ENCODE measurements at regions not wholly inside any gene's neighbourhood (a gene's known extent, or its start where the extent isn't known, plus 50 kb on each side); places are given as distances from the start of the nearest gene placed in this dataset.
A peak's percentile ranks its signal among the peaks of the same experiment; 100 is the strongest.
"Not testable (repeated sequence)": the region's sequence is repeated elsewhere in the genome, so short reads cannot be mapped to it uniquely, and the experiment has no call there.

GRCh38 chr14:89065879-89066278 is 241.4 kb downstream of the TTC8 start:
- no peak for DNase-seq (ENCODE audit: low spot score)

DNA sequence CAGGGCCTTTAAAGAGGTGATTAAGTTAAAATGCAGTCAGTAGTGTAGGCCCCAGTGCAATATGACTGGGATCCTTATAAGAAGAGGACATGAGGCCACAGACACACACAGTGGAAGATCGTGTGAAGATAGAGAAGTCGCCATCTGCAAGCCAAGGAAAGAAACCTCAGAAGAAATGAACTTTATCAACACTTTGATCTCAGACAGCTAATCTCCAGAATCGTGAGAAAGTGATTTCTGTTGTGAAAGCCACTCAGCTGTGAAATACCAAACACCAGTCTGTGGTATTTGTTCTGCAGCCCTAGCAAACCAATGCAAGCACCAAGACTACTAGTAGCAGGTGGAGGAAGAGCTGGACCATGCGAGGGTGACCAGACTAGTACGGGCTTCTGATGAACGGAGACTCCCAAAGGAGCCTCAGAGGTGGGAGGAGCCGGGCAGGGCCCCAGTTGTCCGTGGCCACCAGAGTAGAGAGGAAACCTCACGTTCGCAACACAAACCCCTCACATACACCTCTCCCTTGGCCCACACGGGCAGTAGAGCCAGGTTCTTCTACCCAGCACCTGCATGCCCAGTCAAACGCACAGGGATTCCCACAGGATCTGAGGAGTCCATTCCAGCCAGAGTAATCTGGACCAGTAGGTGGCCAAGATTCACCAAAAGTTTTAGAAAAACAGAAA is 243.0 kb downstream of the TTC8 start:
- no peak for DNase-seq (ENCODE audit: low spot score)

DNA sequence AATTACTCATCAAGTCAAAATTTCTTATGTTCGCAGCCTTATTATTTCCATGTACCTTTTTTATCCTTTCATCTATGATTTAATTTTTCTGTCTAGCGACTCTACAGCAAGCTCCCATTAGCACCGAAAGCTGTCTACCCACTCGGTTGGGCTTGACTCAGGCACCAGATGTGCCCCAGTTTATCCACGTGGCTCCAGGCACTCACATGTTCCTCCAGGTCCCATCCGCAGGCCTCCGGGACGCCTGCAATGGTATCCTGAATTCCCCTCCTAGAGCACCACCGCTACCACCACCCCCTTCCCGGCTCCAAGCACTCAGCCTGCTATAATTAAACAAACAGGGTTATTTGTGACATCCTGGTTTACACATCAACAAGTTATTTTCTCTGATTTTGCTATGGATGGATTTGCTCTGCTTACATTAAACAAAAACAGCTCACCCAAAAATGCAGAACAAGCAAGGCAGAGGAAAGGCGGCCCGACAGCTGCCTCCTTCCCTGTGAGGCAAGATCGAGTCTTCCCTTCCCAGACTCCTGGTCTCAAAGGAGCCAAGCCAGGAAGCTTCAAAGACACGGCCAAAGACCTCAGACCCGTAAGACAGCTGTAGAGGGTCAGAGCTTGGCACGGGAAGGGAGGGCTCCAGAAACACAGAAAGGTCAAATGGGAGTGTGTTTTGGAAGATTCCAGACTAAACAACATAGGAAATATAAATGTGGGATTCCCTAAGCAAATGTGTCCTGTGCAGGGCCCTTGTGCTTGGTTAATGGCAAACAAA is 253.8 kb downstream of the TTC8 start:
- DNase-seq (ENCODE audit: low spot score) = peak; percentile 27

GRCh38 chr14:89085231-89085731 is 260.8 kb downstream of the TTC8 start:
- DNase-seq (ENCODE audit: low spot score) = no peak

DNA sequence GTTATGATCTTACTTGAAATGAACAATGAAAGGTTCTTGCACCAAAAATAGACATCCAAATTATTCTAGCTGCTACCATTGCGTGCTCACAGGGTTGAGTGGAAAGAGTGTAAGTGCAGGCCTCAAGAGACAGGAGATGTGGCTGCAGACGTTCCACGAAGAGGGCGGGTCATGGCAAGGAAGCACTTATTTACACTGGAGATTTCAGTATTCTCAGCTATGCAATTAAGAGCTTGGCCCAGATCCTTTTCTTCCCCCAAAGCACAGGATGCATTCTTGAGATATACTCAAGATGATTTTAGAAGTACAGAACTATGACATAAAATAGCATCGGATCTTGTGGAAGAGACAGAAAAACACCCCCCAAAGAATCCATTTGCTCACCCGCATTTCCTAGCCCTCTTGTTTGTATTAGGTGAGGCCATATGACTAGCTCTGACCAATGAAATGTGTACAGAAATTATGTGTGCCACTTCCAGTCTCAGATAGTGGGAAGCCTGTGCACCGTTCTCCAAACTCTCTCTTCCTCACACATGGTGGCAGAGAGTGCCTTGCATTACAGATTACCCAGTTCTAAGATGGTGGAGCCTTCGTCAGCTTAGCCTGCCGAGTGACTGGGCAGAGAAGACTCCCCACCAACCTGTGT is 261.4 kb downstream of the TTC8 start:
- no peak for DNase-seq (ENCODE audit: low spot score)

DNA sequence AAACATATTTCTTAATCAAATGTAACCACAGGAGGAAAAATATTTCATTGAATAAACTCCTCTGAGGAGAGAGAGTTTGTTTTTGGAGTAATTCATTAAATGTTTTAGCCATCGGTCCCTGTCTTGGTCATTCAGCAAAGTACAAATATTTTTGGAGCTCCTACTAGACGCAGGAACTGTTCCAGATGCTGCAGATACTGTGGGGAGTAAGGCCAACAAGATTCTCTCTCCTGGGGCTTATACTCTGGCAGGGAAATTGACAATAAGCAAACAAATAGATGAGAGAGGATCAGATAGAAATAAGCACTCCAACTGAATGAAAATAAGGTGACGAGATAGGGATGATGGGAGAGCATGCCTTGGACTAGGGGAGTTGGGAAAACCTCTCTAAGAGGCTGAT is 264.1 kb downstream of the TTC8 start:
- no peak for DNase-seq (ENCODE audit: low spot score)

GRCh38 chr14:89089330-89089729 is 264.9 kb downstream of the TTC8 start:
- DNase-seq (ENCODE audit: low spot score) = no peak

DNA sequence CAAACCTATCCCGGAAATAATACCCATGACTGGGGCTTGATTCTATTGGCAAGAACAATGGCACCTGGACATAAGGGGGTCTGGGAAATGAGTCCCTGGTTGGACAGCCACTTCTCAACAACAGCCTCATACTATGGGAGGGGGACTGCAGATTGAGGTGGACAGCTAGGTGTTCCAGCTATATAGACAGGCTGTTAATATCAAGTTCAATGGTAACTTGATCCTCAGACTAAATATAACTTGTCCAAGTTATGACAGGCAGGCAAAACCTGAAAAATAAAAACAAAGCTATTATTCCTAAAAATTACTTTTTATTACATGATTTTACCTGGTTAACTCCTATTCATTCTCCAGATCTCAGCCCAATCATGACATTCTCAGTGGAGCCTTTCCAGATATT is 267.3 kb downstream of the TTC8 start:
- DNase-seq (ENCODE audit: low spot score) = no peak

DNA sequence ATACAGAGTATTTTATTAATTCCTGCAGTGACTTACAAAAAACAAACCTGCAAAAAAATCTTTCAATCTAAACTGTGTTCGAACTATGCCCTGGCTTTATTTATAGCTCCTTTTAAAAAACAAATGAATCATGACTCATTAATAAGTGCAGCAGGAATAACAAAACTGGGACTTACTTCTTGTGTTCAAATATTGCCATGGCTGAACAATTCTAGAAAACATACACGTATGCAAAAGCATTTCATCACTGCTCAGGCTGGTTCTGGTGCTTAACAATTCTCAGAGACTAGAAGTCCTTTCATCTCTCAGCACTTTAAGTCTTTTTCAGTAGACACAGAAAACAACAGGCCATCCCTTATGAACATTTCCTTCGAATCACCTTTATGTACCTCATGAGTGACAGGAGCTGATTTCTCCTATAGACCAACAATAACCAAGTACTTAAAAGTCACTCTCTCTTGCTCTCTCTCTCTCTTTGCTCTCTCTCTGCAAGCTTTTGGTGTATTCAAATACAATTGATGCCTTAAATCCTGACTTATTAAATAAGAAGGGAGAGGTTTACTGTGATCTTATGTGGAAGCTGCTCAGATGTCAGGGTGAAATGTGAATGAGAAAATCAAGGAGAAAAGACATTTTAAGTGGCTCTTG is 268.8 kb downstream of the TTC8 start:
- no peak for DNase-seq (ENCODE audit: low spot score)

DNA sequence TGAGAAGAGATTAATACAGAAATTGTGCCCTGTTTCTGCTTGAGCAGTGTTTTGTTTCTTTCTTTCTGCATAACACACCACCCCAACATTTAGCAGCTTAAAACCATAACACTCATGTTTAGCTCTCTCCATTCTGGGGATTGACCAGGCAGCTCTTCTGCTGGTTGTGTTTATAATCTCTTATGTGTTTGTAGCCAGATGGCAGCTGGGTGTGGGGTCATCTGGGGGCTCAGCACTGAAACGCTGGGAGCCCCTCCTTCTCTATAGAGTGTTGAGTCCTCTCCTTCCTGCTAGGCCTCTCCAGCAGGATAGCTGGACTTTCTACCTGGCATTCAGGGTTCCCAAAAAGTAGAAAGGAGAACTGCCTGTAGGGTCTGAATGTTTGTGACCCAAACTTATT is 270.6 kb downstream of the TTC8 start:
- DNase-seq (ENCODE audit: low spot score) = no peak

GRCh38 chr14:89096946-89097345 is 272.5 kb downstream of the TTC8 start:
- no peak for DNase-seq (ENCODE audit: low spot score)

GRCh38 chr14:89098254-89098653 is 273.8 kb downstream of the TTC8 start:
- DNase-seq (ENCODE audit: low spot score) = no peak

DNA sequence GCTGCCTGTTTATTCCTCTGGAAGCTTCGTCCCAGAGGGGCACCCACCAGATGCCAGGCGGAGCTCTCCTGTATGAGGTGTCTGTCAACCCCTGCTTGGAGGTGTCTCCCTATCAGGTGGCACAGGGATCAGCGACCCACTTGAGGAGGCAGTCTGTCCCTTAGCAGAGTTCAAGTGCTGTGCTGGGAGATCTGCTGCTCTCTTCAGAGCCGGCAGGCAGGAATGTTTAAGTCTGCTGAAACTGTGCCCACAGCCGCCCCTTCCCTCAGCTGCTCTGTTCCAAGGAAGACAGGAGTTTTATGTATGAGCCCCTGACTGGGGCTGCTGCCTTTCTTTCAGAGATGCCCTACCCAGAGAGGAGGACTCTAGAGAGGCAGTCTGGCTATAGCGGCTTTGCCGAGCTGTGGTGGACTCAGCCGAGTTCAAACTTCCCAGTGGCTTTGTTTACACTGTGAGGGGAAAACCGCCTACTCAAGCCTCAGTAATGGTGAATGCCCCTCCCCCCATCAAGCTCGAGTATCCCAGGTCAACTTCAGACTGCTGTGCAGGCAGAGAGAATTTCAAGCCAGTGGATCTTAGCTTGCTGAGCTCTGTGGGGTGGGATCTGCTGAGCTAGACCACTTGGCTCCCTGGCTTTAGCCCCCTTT is 279.8 kb downstream of the TTC8 start:
- DNase-seq (ENCODE audit: low spot score) = not testable (repeated sequence)

DNA sequence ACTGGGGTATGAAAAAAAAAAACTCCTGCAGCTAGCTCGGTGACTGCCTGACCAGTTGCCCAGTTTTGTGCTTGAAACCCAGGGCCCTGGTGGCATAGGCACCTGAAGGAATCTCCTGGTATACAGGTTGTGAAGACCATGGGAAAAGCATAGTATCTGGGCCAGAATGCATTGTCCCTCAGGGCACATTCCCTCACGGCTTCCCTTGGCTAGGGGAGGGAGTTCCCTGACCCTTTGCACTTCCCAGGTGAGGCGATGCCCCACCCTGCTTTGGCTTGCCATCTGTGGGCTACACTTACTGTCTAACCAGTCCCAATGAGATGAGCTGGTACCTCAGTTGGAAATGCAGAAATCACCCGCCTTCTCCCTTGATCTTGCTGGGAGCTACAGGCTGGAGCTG is 280.4 kb downstream of the TTC8 start:
- not testable (repeated sequence) for DNase-seq (ENCODE audit: low spot score)

Data from putamen (tissue), 1 donor.